ENCODE measurements at regions not wholly inside any gene's neighbourhood (a gene's known extent, or its start where the extent isn't known, plus 50 kb on each side); places are given as distances from the start of the nearest gene placed in this dataset.

- TF ChIP-seq CTCF (IDR thresholded peaks at IDR 0.05; ENCODE audit: poor library complexity) (no peak), EZH2 (IDR thresholded peaks at IDR 0.05; ENCODE audit: borderline replicate concordance) (no peak)
Observed at GRCh38 chr18:10247021-10247741, 207.3 kb upstream of the APCDD1 start.

Data from hepatocyte (in vitro differentiated cells).